GM23338 (cell line): ENCODE measurements at regions not wholly inside any gene's neighbourhood (a gene's known extent, or its start where the extent isn't known, plus 50 kb on each side); places are given as distances from the start of the nearest gene placed in this dataset.
A peak's percentile ranks its signal among the peaks of the same experiment; 100 is the strongest.

Experiments used
- ATAC-seq: fragments of 200-7000 bp; cut with Tn5 transposase; 3 replicates; pipeline ENCODE4 v1.9.1; 2020
- DNase-seq: peaks from one replicate; pipeline ENCODE4 v3.0.0-alpha.2; 2015; ENCODE audit warnings: low spot score
- H2AFZ ChIP-seq: fragments of 200-600 bp; sonication (generic); 2 replicates; pipeline ENCODE4 v1.8.0; 2016; ENCODE audit warnings: antibody characterized with exemption, mild to moderate bottlenecking, moderate library complexity
- H3F3A ChIP-seq: fragments of 200-600 bp; sonication (generic); replicated peaks from 2 replicates; pipeline ENCODE4 v1.8.0; 2017; ENCODE audit warnings: antibody characterized with exemption, mixed run types, low read depth
- H3K27ac ChIP-seq: fragments of 200-600 bp; sonication (generic); 2 replicates; pipeline ENCODE4 v1.6.1; 2016; ENCODE audit warnings: low read depth
- H3K27me3 ChIP-seq: fragments of 200-600 bp; sonication (generic); 2 replicates; pipeline ENCODE4 v1.8.0; 2016; ENCODE audit warnings: mild to moderate bottlenecking, mixed run types, moderate library complexity; ENCODE audit not compliant: insufficient read depth
- H3K36me3 ChIP-seq: fragments of 200-600 bp; sonication (generic); 2 replicates; pipeline ENCODE4 v1.8.0; 2016; ENCODE audit warnings: mild to moderate bottlenecking; ENCODE audit not compliant: insufficient read depth
- H3K4me1 ChIP-seq: fragments of 200-600 bp; sonication (generic); 2 replicates; pipeline ENCODE4 v1.8.0; 2016; ENCODE audit warnings: mild to moderate bottlenecking, moderate library complexity; ENCODE audit not compliant: insufficient read depth
- H3K4me2 ChIP-seq: fragments of 200-600 bp; sonication (generic); 2 replicates; pipeline ENCODE4 v1.7.1; 2017; ENCODE audit warnings: mixed run types
- H3K4me3 ChIP-seq: fragments of 200-600 bp; sonication (generic); 2 replicates; pipeline ENCODE4 v1.6.1; 2016; ENCODE audit warnings: mixed run types
- H3K79me2 ChIP-seq: fragments of 200-600 bp; sonication (generic); replicated peaks from 2 replicates; pipeline ENCODE4 v1.8.0; 2017; ENCODE audit warnings: mild to moderate bottlenecking; ENCODE audit not compliant: insufficient read depth
- H3K9me2 ChIP-seq: fragments of 200-600 bp; sonication (generic); 2 replicates; pipeline ENCODE4 v1.8.0; 2017; ENCODE audit not compliant: insufficient read depth
- H4K20me1 ChIP-seq: fragments of 200-600 bp; sonication (generic); replicated peaks from 2 replicates; pipeline ENCODE4 v1.8.0; 2017; ENCODE audit warnings: mild to moderate bottlenecking; ENCODE audit not compliant: insufficient read depth
- H3K27ac Mint-ChIP-seq: 2 replicates; pipeline ENCODE4 v1.8.0; 2020; ENCODE audit warnings: inconsistent platforms, mild to moderate bottlenecking, moderate library complexity, mixed read lengths
- H3K27me3 Mint-ChIP-seq: 3 replicates; pipeline ENCODE4 v1.8.0; 2022; ENCODE audit warnings: low read depth, mild to moderate bottlenecking, moderate library complexity, mixed read lengths, inconsistent platforms; ENCODE audit not compliant: insufficient read depth, poor library complexity
- H3K36me3 Mint-ChIP-seq: 3 replicates; pipeline ENCODE4 v1.8.0; 2021; ENCODE audit warnings: low read depth, mild to moderate bottlenecking, inconsistent platforms, moderate library complexity, mixed read lengths
- H3K4me1 Mint-ChIP-seq: 3 replicates; pipeline ENCODE4 v1.8.0; 2020; ENCODE audit warnings: mild to moderate bottlenecking, inconsistent platforms, mixed read lengths
- H3K4me3 Mint-ChIP-seq: 3 replicates; pipeline ENCODE4 v1.8.0; 2021; ENCODE audit warnings: moderate library complexity, mild to moderate bottlenecking, inconsistent platforms, mixed read lengths
- H3K9me3 Mint-ChIP-seq: 3 replicates; pipeline ENCODE4 v1.8.0; 2020; ENCODE audit warnings: moderate library complexity, mild to moderate bottlenecking, inconsistent platforms, mixed read lengths
- CTCF ChIP-seq, 2 experiments: fragments of 200-600 bp in 1 of 2; sonication (generic) in 1 of 2; conservative IDR thresholded peaks; 2 replicates each; pipeline versions ENCODE4 v1.5.1 to v1.6.1; 2016 to 2017; ENCODE audit warnings: antibody characterized with exemption in 2 of 2, low read depth in 2 of 2, mild to moderate bottlenecking in 2 of 2, moderate library complexity in 1 of 2
- POLR2AphosphoS5 ChIP-seq: IDR thresholded peaks from 2 replicates; pipeline ENCODE4 v1.6.1; 2016; ENCODE audit warnings: antibody characterized with exemption, low read depth
- STAT1 ChIP-seq: IDR thresholded peaks from one replicate; pipeline ENCODE4 v1.6.1; 2016; ENCODE audit warnings: antibody characterized with exemption; ENCODE audit not compliant: unreplicated experiment
- ZNF331 ChIP-seq: fragments of 250-450 bp; sonication (Bioruptor Pico); IDR thresholded peaks from 2 replicates; pipeline ENCODE4 v1.5.0; 2020; ENCODE audit warnings: low read depth, mild to moderate bottlenecking, moderate library complexity
- ZNF462 ChIP-seq: fragments of 250-450 bp; sonication (Bioruptor Pico); IDR thresholded peaks from 2 replicates; pipeline ENCODE4 v1.5.0; 2020; ENCODE audit warnings: mild to moderate bottlenecking, moderate library complexity

GRCh38 chr18:77899972-77900754 is 650.5 kb downstream of the GALR1 start:
- H2AFZ ChIP-seq: peak overlapping the region; percentile 89; the same call in 1 of the 2 replicates
- Mint-ChIP-seq H3K36me3 (0 out of 3 replicates have a peak, but pooled peaks cover 4% of the 10 kb centered on the region), H3K9me3 (peaks cover 79% of the 10 kb centered on the region), H3K4me3 (peak overlapping the region; percentile 54; the same call in 2 of the 3 replicates), H3K27me3 (peaks cover 3% of the 10 kb centered on the region), H3K4me1 (no peaks in the 10 kb centered on the region), H3K27ac (no peak overlapping the region)
- H3K4me1 ChIP-seq: no peaks in the 10 kb centered on the region
- ATAC-seq (peak; percentile 99), DNase-seq (peak; percentile 80)
- H3K27me3 ChIP-seq: no peaks in the 10 kb centered on the region
- H4K20me1 ChIP-seq: no peaks in the 10 kb centered on the region
- no peaks in the 10 kb centered on the region for H3K36me3 ChIP-seq
- peak overlapping the region; percentile 62; the same call in 1 of the 2 replicates for H3K4me2 ChIP-seq
- no peak overlapping the region for H3K27ac ChIP-seq
- no peaks in the 10 kb centered on the region for H3F3A ChIP-seq
- peak overlapping the region; percentile 45; the same call in 1 of the 2 replicates for H3K4me3 ChIP-seq
- H3K9me2 ChIP-seq: no peaks in the 10 kb centered on the region
- peak; percentile 34 to 63; a peak in 3 of 4 replicates for TF ChIP-seq CTCF (conservative IDR thresholded peaks at IDR 0.05; ENCODE audit: low read depth in 2 of 2)
- no peak for TF ChIP-seq ZNF462 (CRISPR knock-in tag)
- TF ChIP-seq POLR2AphosphoS5: no peak
- no peak for TF ChIP-seq ZNF331 (CRISPR knock-in tag)
- TF ChIP-seq STAT1: no peak
- H3K79me2 ChIP-seq: no peaks in the 10 kb centered on the region
